Type B pancreatic cell (in vitro differentiated cells): ENCODE measurements at regions not wholly inside any gene's neighbourhood (a gene's known extent, or its start where the extent isn't known, plus 50 kb on each side); places are given as distances from the start of the nearest gene placed in this dataset.

Experiments
- DNase-seq: peaks from one replicate; pipeline ENCODE4 v3.0.0; 2021; ENCODE audit warnings: mixed read lengths; ENCODE audit not compliant: unreplicated experiment; ENCODE audit errors: extremely low spot score
- H3K27ac Mint-ChIP-seq: 2 replicates; pipeline ENCODE4 v1.8.0; 2021; ENCODE audit warnings: mild to moderate bottlenecking, mixed read lengths
- H3K27me3 Mint-ChIP-seq: 2 replicates; pipeline ENCODE4 v1.8.0; 2021; ENCODE audit warnings: mixed read lengths
- H3K36me3 Mint-ChIP-seq: 2 replicates; pipeline ENCODE4 v1.8.0; 2021; ENCODE audit warnings: mixed read lengths
- H3K4me1 Mint-ChIP-seq: one replicate; pipeline ENCODE4 v1.8.0; 2021; ENCODE audit warnings: mixed read lengths; ENCODE audit not compliant: unreplicated experiment
- H3K4me3 Mint-ChIP-seq: 2 replicates; pipeline ENCODE4 v1.8.0; 2021; ENCODE audit warnings: mild to moderate bottlenecking, mixed read lengths
- H3K9me3 Mint-ChIP-seq: 2 replicates; pipeline ENCODE4 v1.8.0; 2021; ENCODE audit warnings: mixed read lengths
- TF ChIP-seq, protein P1 (sequence below): fragments of 200-600 bp; sonication (generic); conservative IDR thresholded peaks from 2 replicates; pipeline ENCODE4 v1.5.0; 2021; ENCODE audit warnings: antibody characterized with exemption, mild to moderate bottlenecking

DNA sequence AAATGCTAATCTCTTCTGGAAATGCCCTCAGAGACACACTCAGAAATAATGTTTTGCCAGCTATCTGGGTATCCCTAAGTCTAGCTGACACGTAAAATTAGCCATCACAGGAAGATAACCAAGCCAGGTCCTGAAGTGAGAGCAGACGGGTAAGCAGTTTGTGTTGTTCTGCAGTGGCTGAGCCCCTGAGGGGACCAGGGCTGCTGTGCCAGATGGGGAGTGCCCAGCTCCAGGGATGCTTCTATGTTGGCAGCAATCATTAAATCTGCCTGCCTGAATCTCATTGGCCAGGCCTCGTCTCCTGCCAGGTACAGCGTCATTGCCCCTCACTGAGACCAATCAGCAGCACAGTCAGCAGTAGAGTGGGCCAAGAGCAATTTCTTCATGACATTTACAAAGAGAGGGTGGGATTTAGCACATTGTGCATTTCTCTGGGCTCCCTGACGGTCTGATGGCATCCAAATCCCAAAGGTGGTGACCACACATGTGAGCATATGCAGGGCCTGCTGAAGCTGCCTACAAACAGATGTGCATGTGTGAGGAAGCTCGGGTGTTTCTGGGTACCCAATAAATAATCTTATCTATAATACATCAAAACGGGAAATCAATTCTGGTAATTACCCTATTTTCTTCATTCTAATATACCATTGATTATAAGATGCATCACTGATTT is 58.7 kb upstream of the LRRN2 start:
- DNase-seq, result no peak
- no peaks in the 10 kb centered on the region for H3K36me3 Mint-ChIP-seq
- H3K27ac Mint-ChIP-seq, result no peak overlapping the region
- TF ChIP-seq, protein P1, sequence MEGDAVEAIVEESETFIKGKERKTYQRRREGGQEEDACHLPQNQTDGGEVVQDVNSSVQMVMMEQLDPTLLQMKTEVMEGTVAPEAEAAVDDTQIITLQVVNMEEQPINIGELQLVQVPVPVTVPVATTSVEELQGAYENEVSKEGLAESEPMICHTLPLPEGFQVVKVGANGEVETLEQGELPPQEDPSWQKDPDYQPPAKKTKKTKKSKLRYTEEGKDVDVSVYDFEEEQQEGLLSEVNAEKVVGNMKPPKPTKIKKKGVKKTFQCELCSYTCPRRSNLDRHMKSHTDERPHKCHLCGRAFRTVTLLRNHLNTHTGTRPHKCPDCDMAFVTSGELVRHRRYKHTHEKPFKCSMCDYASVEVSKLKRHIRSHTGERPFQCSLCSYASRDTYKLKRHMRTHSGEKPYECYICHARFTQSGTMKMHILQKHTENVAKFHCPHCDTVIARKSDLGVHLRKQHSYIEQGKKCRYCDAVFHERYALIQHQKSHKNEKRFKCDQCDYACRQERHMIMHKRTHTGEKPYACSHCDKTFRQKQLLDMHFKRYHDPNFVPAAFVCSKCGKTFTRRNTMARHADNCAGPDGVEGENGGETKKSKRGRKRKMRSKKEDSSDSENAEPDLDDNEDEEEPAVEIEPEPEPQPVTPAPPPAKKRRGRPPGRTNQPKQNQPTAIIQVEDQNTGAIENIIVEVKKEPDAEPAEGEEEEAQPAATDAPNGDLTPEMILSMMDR, result no peak
- peaks cover 4% of the 10 kb centered on the region for H3K4me1 Mint-ChIP-seq
- peaks cover 5% of the 10 kb centered on the region for H3K9me3 Mint-ChIP-seq
- peaks cover 15% of the 10 kb centered on the region for H3K27me3 Mint-ChIP-seq
- no peak overlapping the region for H3K4me3 Mint-ChIP-seq

GRCh38 chr1:204746838-204747442 is 61.4 kb upstream of the LRRN2 start:
- Mint-ChIP-seq H3K36me3 (no peaks in the 10 kb centered on the region), H3K27me3 (peaks cover 16% of the 10 kb centered on the region), H3K9me3 (peaks cover 5% of the 10 kb centered on the region), H3K27ac (no peak overlapping the region), H3K4me1 (peaks cover 10% of the 10 kb centered on the region), H3K4me3 (no peak overlapping the region)
- no peak for DNase-seq
- TF ChIP-seq, protein P1, result peak; percentile 92

DNA sequence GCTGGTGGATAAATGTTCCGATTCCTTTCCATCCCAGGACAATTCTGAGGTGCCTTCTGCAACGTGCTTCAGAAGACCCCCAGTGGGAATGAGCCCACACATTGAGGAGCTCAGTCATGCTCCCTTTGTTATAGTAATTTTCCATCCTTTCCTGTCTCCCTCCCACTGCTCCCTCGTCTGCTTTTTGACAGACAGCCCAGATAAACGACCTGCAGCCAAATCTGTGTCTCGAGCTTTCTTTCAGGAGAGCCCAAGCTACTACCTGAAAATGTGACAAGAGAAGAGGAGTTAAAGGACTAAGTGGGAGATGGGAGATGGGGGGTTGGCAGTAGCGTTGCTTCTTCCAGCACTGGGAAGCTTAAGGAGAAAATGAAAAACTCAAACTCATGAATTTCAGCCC is 65.9 kb upstream of the LRRN2 start:
- H3K27ac Mint-ChIP-seq, result no peak overlapping the region
- peaks cover 5% of the 10 kb centered on the region for H3K9me3 Mint-ChIP-seq
- no peaks in the 10 kb centered on the region for H3K36me3 Mint-ChIP-seq
- TF ChIP-seq, protein P1, result no peak
- H3K27me3 Mint-ChIP-seq, result peaks cover 14% of the 10 kb centered on the region
- peaks cover 6% of the 10 kb centered on the region for H3K4me1 Mint-ChIP-seq
- H3K4me3 Mint-ChIP-seq, result no peak overlapping the region
- no peak for DNase-seq

DNA sequence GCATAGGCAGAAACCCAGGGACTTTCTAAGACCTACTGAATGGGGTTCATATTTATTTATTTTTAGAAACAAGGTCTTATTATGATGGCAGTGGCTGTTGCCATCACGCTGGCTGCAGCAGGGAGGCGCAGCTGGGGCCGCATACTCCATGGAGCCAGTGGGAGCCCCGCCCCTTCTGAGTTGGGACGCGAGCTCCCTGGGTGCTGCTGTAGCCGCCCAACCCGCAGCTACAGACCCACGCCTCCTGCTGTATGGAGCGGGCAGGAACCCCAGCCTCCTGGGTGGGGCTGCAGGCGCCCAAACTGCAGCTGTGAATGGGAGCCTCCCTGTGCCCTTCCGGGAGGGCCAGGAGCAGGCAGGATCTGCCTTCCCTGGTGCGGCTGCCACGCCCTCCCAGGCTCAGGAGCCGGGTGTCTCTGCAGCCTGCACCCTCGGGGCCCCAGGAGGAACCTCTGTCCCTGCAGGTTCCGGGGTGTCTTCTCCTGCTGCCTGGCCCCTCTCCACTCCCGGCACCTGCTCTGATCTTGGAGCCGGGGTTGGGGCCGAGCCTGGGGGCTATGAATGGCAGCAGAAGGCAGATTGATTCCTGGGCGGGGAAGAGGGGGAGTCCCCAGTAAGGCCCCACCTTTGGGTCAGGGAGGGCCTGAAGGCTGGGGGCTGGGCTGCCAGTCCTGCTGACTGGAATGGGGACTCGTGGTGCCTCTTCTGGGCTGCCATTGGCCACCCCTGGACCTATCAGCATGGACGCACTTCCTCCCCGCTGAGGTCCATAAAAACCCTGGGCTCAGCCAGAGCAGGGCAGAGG is 66.5 kb upstream of the LRRN2 start:
- DNase-seq, result no peak
- peaks cover 6% of the 10 kb centered on the region for H3K4me1 Mint-ChIP-seq
- no peak overlapping the region for H3K4me3 Mint-ChIP-seq
- H3K36me3 Mint-ChIP-seq, result no peaks in the 10 kb centered on the region
- TF ChIP-seq, protein P1, result no peak
- no peak overlapping the region for H3K27ac Mint-ChIP-seq
- H3K9me3 Mint-ChIP-seq, result no peaks in the 10 kb centered on the region
- H3K27me3 Mint-ChIP-seq, result peaks cover 14% of the 10 kb centered on the region

GRCh38 chr1:204752688-204753040 is 67.1 kb upstream of the LRRN2 start:
- Mint-ChIP-seq H3K27me3 (peaks cover 12% of the 10 kb centered on the region), H3K36me3 (no peaks in the 10 kb centered on the region), H3K4me1 (peaks cover 6% of the 10 kb centered on the region), H3K27ac (no peak overlapping the region), H3K4me3 (no peak overlapping the region), H3K9me3 (no peaks in the 10 kb centered on the region)
- DNase-seq, result no peak
- TF ChIP-seq, protein P1, result no peak
